Transverse colon (tissue), 4 donors: ENCODE measurements at regions not wholly inside any gene's neighbourhood (a gene's known extent, or its start where the extent isn't known, plus 50 kb on each side); places are given as distances from the start of the nearest gene placed in this dataset.

Experiments
- DNase-seq: peaks from one replicate; pipeline ENCODE4 v3.0.0-alpha.2; 2019
- H3K27ac ChIP-seq, 4 donors: fragments of 200-600 bp; sonication (generic); 2 replicates each; pipeline ENCODE4 v1.5.1; 2016 to 2018; ENCODE audit warnings: inconsistent platforms in 4 of 4
- H3K27me3 ChIP-seq: fragments of 200-600 bp; sonication (generic); 2 replicates; pipeline ENCODE4 v1.5.1; 2017; ENCODE audit warnings: inconsistent platforms
- H3K36me3 ChIP-seq, 4 donors: fragments of 200-600 bp; sonication (generic); 2 replicates each; pipeline ENCODE4 v1.5.1; 2017 to 2019; ENCODE audit warnings: inconsistent platforms in 4 of 4
- H3K4me1 ChIP-seq, 4 donors: fragments of 200-600 bp; sonication (generic); 2 replicates each; pipeline ENCODE4 v1.5.1; 2017 to 2020; ENCODE audit warnings: inconsistent platforms in 4 of 4
- H3K4me3 ChIP-seq, 4 donors: fragments of 200-600 bp; sonication (generic); 1 replicate in 1 of 4; 2 replicates in 3 of 4; pipeline versions ENCODE4 v1.5.1 to v1.6.1; 2017 to 2019; ENCODE audit warnings: inconsistent platforms in 4 of 4
- H3K9me3 ChIP-seq, 2 donors: fragments of 200-600 bp; sonication (generic); 2 replicates each; pipeline ENCODE4 v1.5.1; 2017 to 2019; ENCODE audit warnings: inconsistent platforms in 2 of 2
- EP300 ChIP-seq: sonication (generic); formaldehyde crosslinking; IDR thresholded peaks from one replicate; pipeline ENCODE4 v1.6.1; 2017; ENCODE audit warnings: antibody characterized with exemption, low read depth
- POLR2A ChIP-seq: fragments of 450-650 bp; IDR thresholded peaks from one replicate; pipeline ENCODE4 v1.6.1; 2016; ENCODE audit warnings: antibody characterized with exemption, mild to moderate bottlenecking, moderate library complexity
- POLR2AphosphoS5 ChIP-seq, 3 donors: sonication (generic); formaldehyde crosslinking; IDR thresholded peaks; one replicate each; pipeline ENCODE4 v1.6.1; 2016; ENCODE audit warnings: antibody characterized with exemption in 3 of 3
- WGBS, 2 donors: methylation state at CpG; one replicate each; pipeline ENCODE4 v1.1.5; 2018; ENCODE audit warnings: low coverage in 1 of 2; 5-methylcytosine and 5-hydroxymethylcytosine counted together
- in situ Hi-C, 4 donors: fragments of 200-750 bp; cut with MboI; loops; one replicate each; pipeline versions ENCODE4 v1.15.0 to v1.15.1; 2017; ENCODE audit warnings: low sequenced_read_pairs in 3 of 4, low pct_ligation_motif_present in 1 of 4, low pct_unique_long_range_greater_than_20kb in 1 of 4
- intact Hi-C: fragments of 100-400 bp; cut with DNase I; formaldehyde crosslinking; loops from one replicate; pipeline ENCODE4 v1.15.1; 2023; ENCODE audit warnings: low total_unique reads
- TF ChIP-seq, protein P1 (sequence below), 5 experiments: fragments of 200-600 bp in 3 of 5; fragments of 450-650 bp in 2 of 5; sonication (generic) in 3 of 5; IDR thresholded peaks; 1 replicate in 2 of 5; 2 replicates in 3 of 5; pipeline ENCODE4 v1.5.1; 2016 to 2017; ENCODE audit warnings: antibody characterized with exemption in 5 of 5, inconsistent platforms in 3 of 5, mild to moderate bottlenecking in 2 of 5, moderate library complexity in 1 of 5

DNA sequence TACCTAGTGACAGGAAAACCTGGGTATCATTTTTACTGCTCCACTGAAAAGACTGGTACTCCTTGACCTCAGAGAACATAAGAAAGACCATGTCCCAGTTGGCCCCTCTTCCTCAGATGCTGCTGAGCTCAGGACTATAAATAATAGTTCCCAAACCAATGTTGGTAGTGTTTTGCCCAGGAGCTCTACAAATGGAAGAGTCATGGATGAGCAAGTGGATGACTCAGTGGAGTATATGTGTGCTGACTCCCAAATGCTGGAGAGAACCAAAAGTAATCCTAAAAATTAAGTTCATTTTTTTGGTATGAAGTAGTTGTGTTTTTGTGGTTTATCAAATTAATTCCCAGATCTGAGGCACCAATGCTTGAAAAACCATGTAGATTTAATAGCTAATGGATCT lies 482.0 kb downstream of the KCNA4 start:
- intact Hi-C loops: no loop called here
- TF ChIP-seq EP300: no peak
- no peak for TF ChIP-seq POLR2AphosphoS5 (IDR thresholded peaks at IDR 0.05)
- TF ChIP-seq, protein P1, sequence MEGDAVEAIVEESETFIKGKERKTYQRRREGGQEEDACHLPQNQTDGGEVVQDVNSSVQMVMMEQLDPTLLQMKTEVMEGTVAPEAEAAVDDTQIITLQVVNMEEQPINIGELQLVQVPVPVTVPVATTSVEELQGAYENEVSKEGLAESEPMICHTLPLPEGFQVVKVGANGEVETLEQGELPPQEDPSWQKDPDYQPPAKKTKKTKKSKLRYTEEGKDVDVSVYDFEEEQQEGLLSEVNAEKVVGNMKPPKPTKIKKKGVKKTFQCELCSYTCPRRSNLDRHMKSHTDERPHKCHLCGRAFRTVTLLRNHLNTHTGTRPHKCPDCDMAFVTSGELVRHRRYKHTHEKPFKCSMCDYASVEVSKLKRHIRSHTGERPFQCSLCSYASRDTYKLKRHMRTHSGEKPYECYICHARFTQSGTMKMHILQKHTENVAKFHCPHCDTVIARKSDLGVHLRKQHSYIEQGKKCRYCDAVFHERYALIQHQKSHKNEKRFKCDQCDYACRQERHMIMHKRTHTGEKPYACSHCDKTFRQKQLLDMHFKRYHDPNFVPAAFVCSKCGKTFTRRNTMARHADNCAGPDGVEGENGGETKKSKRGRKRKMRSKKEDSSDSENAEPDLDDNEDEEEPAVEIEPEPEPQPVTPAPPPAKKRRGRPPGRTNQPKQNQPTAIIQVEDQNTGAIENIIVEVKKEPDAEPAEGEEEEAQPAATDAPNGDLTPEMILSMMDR (IDR thresholded peaks at IDR 0.05): no peak
- TF ChIP-seq POLR2A: no peak
- no peak for DNase-seq
- H3K4me1 ChIP-seq: no peaks in the 10 kb centered on the region
- no peaks in the 10 kb centered on the region for H3K27me3 ChIP-seq
- H3K27ac ChIP-seq: no peak overlapping the region
- H3K9me3 ChIP-seq: no peaks in the 10 kb centered on the region
- in situ Hi-C loops: no loop called here
- no peak overlapping the region for H3K4me3 ChIP-seq
- no peaks in the 10 kb centered on the region for H3K36me3 ChIP-seq

DNA sequence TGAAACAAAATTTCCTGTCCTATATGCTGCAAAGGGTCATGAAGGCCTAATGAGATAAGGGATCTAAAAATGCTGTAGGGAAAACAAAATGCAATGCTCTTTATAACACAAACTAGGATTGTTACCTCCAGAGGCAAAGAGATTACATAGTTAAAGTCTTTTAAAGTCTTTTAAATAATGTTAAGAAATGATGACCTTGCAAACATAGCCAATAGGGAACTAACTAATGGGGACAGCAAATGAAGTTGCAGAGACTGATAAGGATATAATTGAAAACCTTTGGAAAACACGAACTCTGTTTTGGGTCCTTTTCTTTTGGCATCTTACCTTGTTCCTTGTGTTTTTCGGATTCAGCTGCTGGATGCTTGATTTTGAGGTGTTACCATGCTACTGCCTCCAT lies 485.9 kb downstream of the KCNA4 start:
- H3K4me3 ChIP-seq: no peak overlapping the region
- peaks cover 0 to 4% of the 10 kb centered on the region in 2 donors for H3K9me3 ChIP-seq
- TF ChIP-seq POLR2A (no peak), EP300 (no peak)
- no peaks in the 10 kb centered on the region for H3K4me1 ChIP-seq
- WGBS, 2 donors: 44 to 63% methylated on average over 2 of the region's 2 CpGs
- no peaks in the 10 kb centered on the region for H3K27me3 ChIP-seq
- no peaks in the 10 kb centered on the region for H3K36me3 ChIP-seq
- in situ Hi-C loops: no loop called here
- intact Hi-C loops: no loop called here
- DNase-seq: no peak
- H3K27ac ChIP-seq: no peak overlapping the region

DNA sequence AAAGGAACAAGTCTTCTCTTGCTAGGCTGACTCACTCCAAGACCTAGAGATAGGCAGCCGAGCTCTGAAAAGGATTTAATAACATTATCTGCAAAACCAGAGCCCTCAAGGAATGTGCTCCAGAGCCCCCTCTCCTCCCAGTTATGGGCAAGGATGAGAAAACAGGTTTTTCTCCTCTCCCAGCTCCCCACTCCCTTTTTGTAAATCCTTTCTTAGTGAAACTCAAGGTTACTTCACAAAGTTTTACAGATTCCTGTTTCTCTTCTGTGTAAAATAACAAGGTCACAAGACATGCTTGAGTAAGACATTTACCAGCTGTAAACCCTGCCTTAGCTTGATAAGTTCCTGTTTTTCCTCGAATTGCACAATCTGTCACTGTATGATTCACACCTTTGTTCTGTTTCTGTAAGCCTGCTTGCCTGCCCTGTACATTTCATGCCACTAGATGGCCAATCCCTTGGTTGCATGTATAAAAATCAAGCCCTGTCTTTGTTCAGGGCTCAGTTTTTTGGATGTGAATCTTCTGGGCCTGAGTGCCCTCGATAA lies 489.4 kb downstream of the KCNA4 start:
- 24 to 29% methylated on average over 3 of the region's 3 CpGs for WGBS, 2 donors
- DNase-seq: no peak

DNA sequence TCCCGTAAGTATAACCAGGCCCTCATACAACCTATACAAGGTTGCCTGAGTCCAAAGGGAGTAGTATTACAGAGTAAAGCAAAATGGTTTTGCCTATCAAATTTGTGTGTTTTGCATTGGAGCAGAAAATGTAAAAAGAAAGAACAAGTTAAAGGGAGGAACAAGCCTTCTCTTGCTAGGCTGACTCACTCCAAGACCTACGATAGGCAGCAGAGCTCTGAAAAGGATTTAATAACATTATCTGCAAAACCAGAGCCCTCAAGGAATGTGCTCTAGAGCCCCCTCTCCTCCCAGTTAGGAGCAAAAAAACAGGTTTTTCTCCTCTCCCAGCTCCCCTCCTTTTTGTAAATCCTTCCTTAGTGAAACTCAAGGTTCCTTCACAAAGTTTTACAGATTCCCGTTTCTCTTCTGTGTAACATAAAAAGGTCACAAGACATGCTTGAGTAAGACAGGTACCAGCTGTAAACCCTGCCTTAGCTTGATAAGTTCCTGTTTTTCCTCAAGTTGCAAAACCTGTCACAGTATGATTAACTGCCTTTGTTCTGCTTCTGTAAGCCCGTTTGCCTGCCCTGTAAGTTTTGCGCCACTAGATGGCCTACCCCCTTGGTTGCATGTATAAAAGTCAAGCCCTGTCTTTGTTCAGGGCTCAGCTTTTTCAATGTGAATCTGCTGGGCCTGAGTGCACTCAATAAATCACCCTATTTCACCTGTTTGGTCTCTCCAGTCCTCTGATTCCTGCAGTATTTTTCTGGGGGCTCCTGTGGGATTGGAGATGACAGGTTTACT lies 498.2 kb downstream of the KCNA4 start:
- peaks cover 0 to 12% of the 10 kb centered on the region in 2 donors for H3K9me3 ChIP-seq
- no peak for TF ChIP-seq EP300
- TF ChIP-seq POLR2A: no peak
- TF ChIP-seq, protein P1 (IDR thresholded peaks at IDR 0.05): no peak
- TF ChIP-seq POLR2AphosphoS5 (IDR thresholded peaks at IDR 0.05): no peak
- WGBS, 2 donors: 28 to 53% methylated on average over 5 of the region's 5 CpGs
- H3K36me3 ChIP-seq: no peaks in the 10 kb centered on the region
- intact Hi-C loops (no loop called here), in situ Hi-C loops (no loop called here)
- DNase-seq: no peak
- H3K27me3 ChIP-seq: no peaks in the 10 kb centered on the region
- no peaks in the 10 kb centered on the region for H3K4me1 ChIP-seq
- no peak overlapping the region for H3K4me3 ChIP-seq
- no peak overlapping the region for H3K27ac ChIP-seq

More for the DNA sequence above, 489.4 kb downstream of the KCNA4 start:
- H3K27ac ChIP-seq: no peak overlapping the region
- intact Hi-C loops: no loop called here
- H3K4me1 ChIP-seq: no peaks in the 10 kb centered on the region
- H3K27me3 ChIP-seq: no peaks in the 10 kb centered on the region
- no peaks in the 10 kb centered on the region for H3K36me3 ChIP-seq
- in situ Hi-C loops: no loop called here
- H3K9me3 ChIP-seq: peaks cover 0 to 4% of the 10 kb centered on the region in 2 donors
- no peak overlapping the region for H3K4me3 ChIP-seq
- no peak for TF ChIP-seq EP300
- no peak for TF ChIP-seq POLR2A
- peak in 1 of 3 donors; percentile 30 for TF ChIP-seq POLR2AphosphoS5 (IDR thresholded peaks at IDR 0.05)
- TF ChIP-seq, protein P1 (IDR thresholded peaks at IDR 0.05): no peak

DNA sequence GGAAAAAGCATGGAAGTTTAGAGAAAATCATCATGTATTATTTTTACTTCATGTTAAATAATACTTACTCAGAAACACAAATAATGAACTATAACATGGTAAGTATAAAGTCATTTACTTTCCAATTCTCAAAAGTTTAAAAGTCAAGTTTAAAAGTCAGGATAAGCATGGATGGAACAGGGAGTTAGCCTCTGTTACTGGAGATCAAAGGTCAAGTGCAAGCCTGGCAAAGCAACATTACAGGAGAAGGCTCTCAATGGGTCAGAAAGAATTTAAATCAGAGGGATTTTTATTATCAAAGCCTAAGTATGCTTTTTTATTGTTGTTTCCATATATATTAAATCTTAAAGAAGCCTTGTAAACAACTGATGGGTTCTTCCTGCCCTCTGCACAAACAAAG lies 505.4 kb downstream of the KCNA4 start:
- Histone ChIP-seq H3K4me1 (no peaks in the 10 kb centered on the region), H3K27me3 (no peaks in the 10 kb centered on the region), H3K9me3 (no peaks in the 10 kb centered on the region), H3K27ac (no peak overlapping the region), H3K4me3 (no peak overlapping the region), H3K36me3 (no peaks in the 10 kb centered on the region)
- no peak for TF ChIP-seq EP300
- TF ChIP-seq POLR2AphosphoS5 (IDR thresholded peaks at IDR 0.05): no peak
- TF ChIP-seq, protein P1 (IDR thresholded peaks at IDR 0.05): no peak
- TF ChIP-seq POLR2A: no peak
- intact Hi-C loops (no loop called here), in situ Hi-C loops (no loop called here)
- DNase-seq: no peak
